ENCODE measurements at regions not wholly inside any gene's neighbourhood (a gene's known extent, or its start where the extent isn't known, plus 50 kb on each side); places are given as distances from the start of the nearest gene placed in this dataset.

DNA sequence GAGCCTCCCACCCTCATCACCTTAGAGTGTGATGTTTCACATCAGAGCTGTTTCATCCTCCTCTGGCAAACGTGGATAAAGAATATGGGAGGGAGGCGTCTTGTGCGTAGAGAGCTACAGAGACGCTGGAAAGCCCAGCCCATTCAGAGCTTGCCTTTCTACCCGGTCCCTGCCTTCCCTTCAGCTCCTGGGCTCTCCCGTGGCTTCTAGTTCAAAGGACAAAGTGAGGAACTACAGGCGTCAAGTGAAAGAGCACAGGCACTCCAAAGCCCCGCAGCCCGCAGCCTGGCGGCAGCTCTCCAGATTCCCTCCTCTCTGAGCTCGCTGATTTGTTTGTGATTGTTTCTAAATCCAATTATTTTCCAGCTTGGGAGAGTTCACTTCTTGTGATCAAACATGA, 197.1 kb upstream of the IGF1R start:
- TF ChIP-seq, protein P1, sequence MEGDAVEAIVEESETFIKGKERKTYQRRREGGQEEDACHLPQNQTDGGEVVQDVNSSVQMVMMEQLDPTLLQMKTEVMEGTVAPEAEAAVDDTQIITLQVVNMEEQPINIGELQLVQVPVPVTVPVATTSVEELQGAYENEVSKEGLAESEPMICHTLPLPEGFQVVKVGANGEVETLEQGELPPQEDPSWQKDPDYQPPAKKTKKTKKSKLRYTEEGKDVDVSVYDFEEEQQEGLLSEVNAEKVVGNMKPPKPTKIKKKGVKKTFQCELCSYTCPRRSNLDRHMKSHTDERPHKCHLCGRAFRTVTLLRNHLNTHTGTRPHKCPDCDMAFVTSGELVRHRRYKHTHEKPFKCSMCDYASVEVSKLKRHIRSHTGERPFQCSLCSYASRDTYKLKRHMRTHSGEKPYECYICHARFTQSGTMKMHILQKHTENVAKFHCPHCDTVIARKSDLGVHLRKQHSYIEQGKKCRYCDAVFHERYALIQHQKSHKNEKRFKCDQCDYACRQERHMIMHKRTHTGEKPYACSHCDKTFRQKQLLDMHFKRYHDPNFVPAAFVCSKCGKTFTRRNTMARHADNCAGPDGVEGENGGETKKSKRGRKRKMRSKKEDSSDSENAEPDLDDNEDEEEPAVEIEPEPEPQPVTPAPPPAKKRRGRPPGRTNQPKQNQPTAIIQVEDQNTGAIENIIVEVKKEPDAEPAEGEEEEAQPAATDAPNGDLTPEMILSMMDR (IDR thresholded peaks at IDR 0.05; ENCODE audit: insufficient read depth, low read length, poor library complexity, severe bottlenecking): no peak
- TF ChIP-seq EZH2phosphoT487 (conservative IDR thresholded peaks at IDR 0.05; ENCODE audit: low read length): no peak
